ENCODE measurements at regions not wholly inside any gene's neighbourhood (a gene's known extent, or its start where the extent isn't known, plus 50 kb on each side); places are given as distances from the start of the nearest gene placed in this dataset.
"Not testable (repeated sequence)": the region's sequence is repeated elsewhere in the genome, so short reads cannot be mapped to it uniquely, and the experiment has no call there.

- DNase-seq (ENCODE audit: low spot score), result no peak
Observed at GRCh38 chr10:29723726-29724125, 89.0 kb upstream of the SVIL start.

DNA sequence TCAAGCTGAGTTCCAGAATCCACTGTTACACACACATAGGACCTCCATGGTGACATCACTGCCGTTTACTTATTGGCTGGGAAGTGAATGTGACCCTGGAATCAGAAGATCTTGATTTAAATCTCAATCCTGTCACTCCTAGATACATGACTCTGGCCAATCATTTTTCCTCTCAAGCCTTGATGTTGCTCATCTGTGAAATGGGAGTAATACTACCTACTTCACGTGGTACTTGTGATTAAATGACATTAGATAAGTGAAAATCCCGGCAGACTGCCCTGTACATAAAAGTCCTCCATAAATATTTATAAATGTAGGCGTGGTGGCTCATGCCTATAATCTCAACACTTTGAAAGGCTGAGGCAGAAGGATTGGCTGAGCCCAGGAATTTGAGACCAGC is 88.0 kb upstream of the SVIL start:
- DNase-seq (ENCODE audit: low spot score), result no peak

DNA sequence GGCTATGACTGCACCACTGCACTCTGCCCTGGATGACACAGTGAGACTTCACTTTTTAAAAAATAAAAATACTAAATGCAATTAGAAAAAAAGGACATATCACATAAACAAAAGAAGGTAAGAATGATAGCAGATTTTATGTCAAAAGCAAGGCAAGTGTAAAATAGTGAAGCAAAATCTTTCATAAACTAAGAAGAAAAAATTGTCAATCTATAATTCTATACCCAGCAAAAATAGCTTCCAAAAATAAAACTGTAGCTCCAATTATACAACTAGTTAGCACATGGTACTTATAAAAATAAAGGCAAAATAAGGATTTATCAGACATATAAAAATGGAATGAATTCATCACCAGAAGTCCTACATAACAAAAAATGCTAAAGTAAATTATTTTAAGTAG is 85.4 kb upstream of the SVIL start:
- no peak for DNase-seq (ENCODE audit: low spot score)

GRCh38 chr10:29719281-29719675 is 84.5 kb upstream of the SVIL start:
- DNase-seq (ENCODE audit: low spot score), result no peak

DNA sequence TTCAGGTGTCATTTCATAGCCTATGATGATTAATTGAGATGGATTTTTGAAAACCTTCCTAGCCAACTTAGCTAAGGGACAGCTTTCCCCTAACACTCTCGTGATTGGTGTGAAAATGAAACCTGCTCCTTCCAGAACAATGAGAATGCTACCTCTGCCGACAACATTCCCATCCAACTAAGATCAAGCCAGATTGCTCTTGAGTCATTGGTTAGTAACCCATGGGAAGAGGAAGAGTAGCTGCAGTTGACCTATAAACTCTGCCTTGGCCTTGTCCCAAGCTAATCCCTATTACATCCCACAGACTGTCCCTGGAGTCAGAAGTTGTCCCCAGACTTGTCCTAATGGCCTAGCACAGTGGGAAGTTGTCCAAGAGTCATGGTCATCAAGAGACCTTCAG is 80.5 kb upstream of the SVIL start:
- DNase-seq (ENCODE audit: low spot score), result no peak

DNA sequence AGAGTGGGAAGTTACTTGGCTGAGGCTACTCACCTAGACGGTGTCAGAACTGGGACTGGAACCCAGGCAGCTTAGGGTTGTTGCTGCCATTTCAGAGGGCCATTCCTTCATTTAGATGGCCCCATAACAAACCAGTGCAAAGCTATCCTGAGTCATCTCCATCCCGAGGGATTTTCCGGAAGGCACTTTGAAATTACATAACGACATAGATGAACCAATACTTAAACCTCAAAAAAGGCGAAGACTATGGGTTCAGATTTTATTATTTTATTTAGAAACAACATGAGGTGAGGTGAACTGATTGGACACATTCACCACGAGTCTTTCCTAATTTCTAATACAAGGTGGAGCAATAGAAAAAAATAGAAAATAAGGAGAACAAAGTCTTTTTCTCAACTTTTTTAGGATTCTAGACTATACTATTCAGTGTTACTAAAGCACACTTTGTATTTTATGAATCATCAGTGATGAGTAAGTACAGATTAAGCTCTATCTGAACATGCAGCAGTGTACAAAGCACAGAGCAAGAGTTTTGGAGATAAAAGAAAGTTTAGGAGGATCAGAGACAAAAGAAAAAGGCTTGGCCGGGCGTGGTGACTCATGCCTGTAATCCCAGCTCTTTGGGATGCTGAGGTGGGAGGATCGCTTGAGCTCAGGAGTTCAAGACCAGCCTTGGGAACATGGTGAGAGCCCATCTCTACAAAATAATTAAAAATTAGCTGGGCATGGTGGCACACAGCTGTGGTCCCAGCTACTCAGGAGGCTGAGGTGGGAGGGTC is 79.5 kb upstream of the SVIL start:
- no peak for DNase-seq (ENCODE audit: low spot score)

DNA sequence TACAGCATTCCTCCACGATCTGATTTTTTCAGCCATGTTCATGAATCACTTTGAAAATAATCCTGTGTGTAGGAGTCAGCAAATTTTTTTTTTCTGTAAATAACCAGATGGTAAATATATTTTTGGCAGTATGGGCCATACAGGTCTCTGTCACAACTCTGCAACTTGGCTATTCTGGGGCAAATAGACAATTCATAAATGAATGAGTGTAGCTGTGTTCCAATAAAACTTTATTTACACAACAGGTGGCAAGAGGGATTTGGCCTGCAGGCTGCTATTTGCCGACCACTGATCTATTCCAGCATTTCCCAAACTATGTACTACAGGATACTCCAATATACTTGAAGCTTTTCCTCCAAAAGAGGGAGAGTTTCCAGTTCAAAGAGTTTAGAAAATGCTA is 78.7 kb upstream of the SVIL start:
- DNase-seq (ENCODE audit: low spot score), result no peak

DNA sequence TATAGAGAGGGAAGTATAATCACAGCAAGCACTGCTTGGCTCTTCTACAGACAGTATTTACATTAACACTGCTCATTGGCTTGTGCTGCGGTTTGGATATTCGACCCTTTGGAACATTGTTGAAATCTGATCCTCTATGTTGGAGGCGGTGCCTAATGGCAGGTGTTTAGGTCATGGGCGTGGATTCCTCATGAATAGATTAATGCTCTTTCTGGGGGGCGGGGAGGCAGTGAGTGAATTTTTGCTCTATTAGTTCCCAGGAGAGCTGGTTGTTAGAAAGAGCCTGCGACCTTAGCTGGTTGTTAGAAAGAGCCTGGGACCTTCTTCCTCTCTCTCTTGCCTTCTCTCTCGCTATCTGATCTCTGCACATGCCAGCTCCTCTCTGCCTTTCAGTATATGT is 77.3 kb upstream of the SVIL start:
- no peak for DNase-seq (ENCODE audit: low spot score)

GRCh38 chr10:29710128-29710527 is 75.4 kb upstream of the SVIL start:
- no peak for DNase-seq (ENCODE audit: low spot score)

DNA sequence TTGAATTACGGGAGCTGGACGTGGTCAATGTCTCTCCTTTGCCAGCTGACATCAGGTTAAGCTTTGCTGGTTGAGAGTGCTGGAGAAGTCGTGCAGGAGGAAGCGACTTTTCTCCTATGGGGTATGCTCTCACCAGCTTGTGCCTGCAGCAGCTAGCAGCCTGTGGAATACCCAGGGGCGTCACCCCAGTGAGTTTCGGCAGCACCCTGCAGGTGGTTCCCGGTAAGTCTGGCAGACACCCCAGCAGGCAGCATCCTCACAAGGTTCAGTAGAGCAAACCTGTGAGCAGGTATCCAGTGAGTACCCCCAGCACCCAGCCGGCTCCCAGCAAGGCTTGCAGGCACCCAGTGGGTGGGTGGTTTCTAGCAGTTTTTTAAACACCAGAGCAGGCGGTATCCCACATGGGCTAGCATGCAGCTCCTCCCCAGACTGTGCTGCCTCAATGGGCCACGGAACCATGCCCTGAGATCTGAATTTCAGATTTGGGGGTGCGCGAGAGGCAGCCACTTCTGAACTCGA is 74.8 kb upstream of the SVIL start:
- DNase-seq (ENCODE audit: low spot score), result no peak

- DNase-seq (ENCODE audit: low spot score), result no peak
Observed at GRCh38 chr10:29703271-29703670, 68.5 kb upstream of the SVIL start.

- DNase-seq (ENCODE audit: low spot score), result no peak
Observed at GRCh38 chr10:29702273-29703164, 67.7 kb upstream of the SVIL start.

- DNase-seq (ENCODE audit: low spot score), result no peak
Observed at GRCh38 chr10:29701306-29701705, 66.5 kb upstream of the SVIL start.

DNA sequence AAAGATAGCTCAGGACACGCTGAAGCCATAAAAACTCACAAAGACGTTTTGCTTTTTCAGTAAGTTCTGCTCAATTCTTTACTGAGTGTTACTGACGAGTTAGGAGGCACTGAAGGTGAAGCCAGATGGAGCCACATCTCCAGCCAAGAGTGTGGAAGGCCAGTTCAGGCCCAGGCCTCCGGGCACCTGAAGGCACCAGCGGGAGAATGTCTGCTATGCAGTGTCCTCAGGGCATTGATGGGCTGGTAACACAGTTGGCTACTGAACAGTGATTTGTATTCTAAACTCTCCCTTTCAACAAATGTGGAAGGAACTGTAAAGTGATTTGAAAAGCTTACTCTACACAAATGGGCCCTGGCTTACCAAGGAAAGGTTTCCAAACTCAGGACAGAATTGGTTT is 64.8 kb upstream of the SVIL start:
- DNase-seq (ENCODE audit: low spot score), result no peak

DNA sequence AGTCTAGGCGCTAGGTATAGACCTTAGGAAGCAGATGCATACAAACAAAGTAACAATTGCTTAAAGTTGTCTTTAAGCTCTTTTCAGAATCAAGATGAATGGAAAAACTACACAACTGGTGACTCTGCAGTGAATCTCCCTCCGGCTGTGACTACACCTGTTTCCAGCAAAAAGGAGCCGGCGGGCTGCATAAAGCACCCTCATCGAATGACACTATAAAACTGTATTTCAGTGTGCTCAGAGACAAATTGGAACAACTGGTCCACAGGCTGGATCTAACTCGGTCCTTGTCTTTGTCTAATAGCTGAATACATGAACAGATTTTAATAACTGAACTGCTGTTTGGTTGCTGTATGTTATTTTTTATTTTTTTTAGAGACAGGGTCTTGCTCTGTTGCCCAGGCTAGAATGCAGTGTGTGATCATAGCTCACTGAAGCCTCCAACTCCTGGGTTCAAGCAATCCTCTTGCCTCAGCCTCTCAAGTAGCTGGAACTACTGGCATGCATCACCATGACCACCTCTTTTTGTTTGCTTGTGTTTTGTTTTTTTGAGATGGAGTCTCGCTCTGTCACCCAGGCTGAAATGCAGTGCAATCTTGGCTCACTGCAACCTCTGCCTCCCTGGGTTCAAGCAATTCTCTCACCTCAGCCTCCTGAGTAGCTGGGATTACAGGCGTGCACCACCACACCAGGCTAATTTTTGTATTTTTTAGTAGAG is 64.2 kb upstream of the SVIL start:
- DNase-seq (ENCODE audit: low spot score), result no peak

GRCh38 chr10:29696581-29696980 is 61.8 kb upstream of the SVIL start:
- not testable (repeated sequence) for DNase-seq (ENCODE audit: low spot score)

GRCh38 chr10:29694121-29694520 is 59.4 kb upstream of the SVIL start:
- DNase-seq (ENCODE audit: low spot score), result no peak

GRCh38 chr10:29692121-29692539 is 57.4 kb upstream of the SVIL start:
- no peak for DNase-seq (ENCODE audit: low spot score)

GRCh38 chr10:29691564-29692072 is 56.8 kb upstream of the SVIL start:
- no peak for DNase-seq (ENCODE audit: low spot score)

GRCh38 chr10:29689001-29689400 is 54.2 kb upstream of the SVIL start:
- no peak for DNase-seq (ENCODE audit: low spot score)

- peak; percentile 12 for DNase-seq (ENCODE audit: low spot score)
Observed at GRCh38 chr10:29688230-29688661, 53.5 kb upstream of the SVIL start.
